K562 (cell line): ENCODE measurements at regions not wholly inside any gene's neighbourhood (a gene's known extent, or its start where the extent isn't known, plus 50 kb on each side); places are given as distances from the start of the nearest gene placed in this dataset.

Experiments
- ATAC-seq: fragments of 200-7000 bp; cut with Tn5 transposase; 3 replicates; pipeline ENCODE4 v1.9.1; 2020; ENCODE audit warnings: moderate library complexity
- BruUV-seq: library from RNA; stranded (reverse); fragments of 400-500 nt; replicated peaks from 2 replicates; lab custom pipeline; 2021; lab: Mats Ljungman, UMichigan
- CTCF ChIA-PET: fragments of 300-600 bp; formaldehyde crosslinking; extraction: SDS; loops from one replicate; lab custom pipeline; 2021; ENCODE audit warnings: low intra/inter-chr PET ratio; lab: Yijun Ruan, JAX
- POLR2A ChIA-PET: fragments of 300-600, 350-650 bp; sonication (Branson Sonifier 250); formaldehyde crosslinking; extraction: SDS; loops from one replicate; lab custom pipeline; 2021; ENCODE audit warnings: antibody characterized with exemption, inconsistent platforms; lab: Yijun Ruan, JAX
- DNase-seq, 4 experiments: peaks; one replicate each; pipeline versions ENCODE4 v3.0.0 to v3.0.0-alpha.2; 2011 to 2018; ENCODE audit warnings: low spot score in 3 of 4, mixed read lengths in 3 of 4; ENCODE audit errors: extremely low read depth in 1 of 4
- FAIRE-seq: peaks from 2 replicates; lab custom pipeline; 2011; peaks lifted over from hg19 to GRCh38; lab: Jason Lieb, UNC
- H2AFZ ChIP-seq: 2 replicates; pipeline ENCODE4 v1.6.0; 2011; ENCODE audit warnings: low read depth, low read length, control low read depth, inconsistent platforms
- H3K27ac ChIP-seq: fragments of 200-600 bp; 3 replicates; pipeline ENCODE4 v1.8.0; 2011; ENCODE audit warnings: low read depth, mild to moderate bottlenecking, control low read depth, inconsistent platforms, low read length, moderate library complexity, mixed read lengths; ENCODE audit errors: extremely low read depth
- H3K27me3 ChIP-seq, 2 experiments: fragments of 300-600 bp in 1 of 2; 2 replicates in 1 of 2; 3 replicates in 1 of 2; pipeline versions ENCODE4 v1.6.0 to v1.8.0; 2011; ENCODE audit warnings: inconsistent platforms in 2 of 2, low read length in 2 of 2, mild to moderate bottlenecking in 1 of 2, mixed read lengths in 1 of 2, moderate library complexity in 1 of 2; ENCODE audit not compliant: control insufficient read depth in 2 of 2, insufficient read depth in 2 of 2
- H3K36me3 ChIP-seq: fragments of 300-600 bp; 3 replicates; pipeline ENCODE4 v1.8.0; 2011; ENCODE audit warnings: mild to moderate bottlenecking, low read length, inconsistent platforms; ENCODE audit not compliant: control insufficient read depth, insufficient read depth
- H3K4me1 ChIP-seq, 2 experiments: fragments of 200-600 bp in 1 of 2; replicated peaks in 1 of 2; 2 replicates in 1 of 2; 3 replicates in 1 of 2; pipeline versions ENCODE4 v1.5.1 to v1.8.0; 2011; ENCODE audit warnings: inconsistent platforms in 2 of 2, low read length in 2 of 2, mild to moderate bottlenecking in 1 of 2, mixed read lengths in 1 of 2, moderate library complexity in 1 of 2; ENCODE audit not compliant: control insufficient read depth in 2 of 2, insufficient read depth in 2 of 2
- H3K4me2 ChIP-seq: 2 replicates; pipeline ENCODE4 v1.6.1; 2011; ENCODE audit warnings: low read length, control low read depth, inconsistent platforms, mixed read lengths; ENCODE audit not compliant: insufficient read depth
- H3K4me3 ChIP-seq: fragments of 200-600 bp; sonication (generic), shearing (Covaris generic); 2 replicates; pipeline ENCODE4 v1.5.1; 2016; ENCODE audit warnings: control low read depth, inconsistent platforms
- H3K79me2 ChIP-seq: fragments of 200-600 bp; 3 replicates; pipeline ENCODE4 v1.8.0; 2011; ENCODE audit warnings: low read length, inconsistent platforms; ENCODE audit not compliant: control insufficient read depth, insufficient read depth
- H3K9ac ChIP-seq, 2 experiments: 2 replicates each; pipeline versions ENCODE4 v1.6.0 to v1.6.1; 2011; ENCODE audit warnings: low read depth in 2 of 2, low read length in 2 of 2, control low read depth in 1 of 2, inconsistent platforms in 1 of 2, mild to moderate bottlenecking in 1 of 2, mixed read lengths in 1 of 2; ENCODE audit not compliant: insufficient read depth in 1 of 2
- H3K9me1 ChIP-seq: one replicate; pipeline ENCODE4 v1.6.0; 2011; ENCODE audit warnings: inconsistent platforms, mild to moderate bottlenecking, low read length, moderate library complexity; ENCODE audit not compliant: control insufficient read depth, insufficient read depth
- H3K9me3 ChIP-seq: replicated peaks from 2 replicates; pipeline ENCODE4 v1.5.1; 2011; ENCODE audit warnings: low read depth, low read length, inconsistent platforms; ENCODE audit not compliant: control insufficient read depth, insufficient read depth
- H4K20me1 ChIP-seq: replicated peaks from 2 replicates; pipeline ENCODE4 v1.6.1; 2011; ENCODE audit warnings: low read length, inconsistent platforms, mixed read lengths; ENCODE audit not compliant: control insufficient read depth, insufficient read depth
- CCNT2 ChIP-seq: IDR thresholded peaks from 2 replicates; pipeline ENCODE4 v1.6.1; 2011; ENCODE audit warnings: borderline replicate concordance, low read depth, mild to moderate bottlenecking, moderate library complexity, mixed read lengths, low read length; ENCODE audit not compliant: insufficient read length; ENCODE audit errors: extremely low read depth
- GABPB1 ChIP-seq: sonication (generic); formaldehyde crosslinking; IDR thresholded peaks from 2 replicates; pipeline ENCODE4 v1.8.0; 2022; ENCODE audit warnings: mild to moderate bottlenecking, missing genetic modification reagents
- POLR2G ChIP-seq: fragments of 200-400 bp; formaldehyde crosslinking; IDR thresholded peaks from 2 replicates; pipeline ENCODE4 v1.6.1; 2017; ENCODE audit warnings: low read depth, mild to moderate bottlenecking, antibody characterized with exemption, low read length, moderate library complexity
- RCOR1 ChIP-seq, 2 experiments: IDR thresholded peaks; 2 replicates each; pipeline ENCODE4 v1.6.1; 2012; ENCODE audit warnings: low read depth in 2 of 2, low read length in 2 of 2, borderline replicate concordance in 1 of 2, improper control_type of control experiment in 1 of 2
- ZBTB8A ChIP-seq: fragments of 450-650 bp; IDR thresholded peaks from 2 replicates; pipeline ENCODE4 v1.6.1; 2018; ENCODE audit warnings: mild to moderate bottlenecking, moderate library complexity; ENCODE audit not compliant: partially characterized antibody
- ZNF140 ChIP-seq: fragments of 250-450 bp; sonication (Bioruptor Pico); IDR thresholded peaks from 2 replicates; pipeline ENCODE4 v1.8.0; 2021; ENCODE audit warnings: moderate library complexity, mild to moderate bottlenecking, inconsistent platforms
- ZNF696 ChIP-seq: fragments of 250-450 bp; sonication (Bioruptor Pico); conservative IDR thresholded peaks from 2 replicates; pipeline ENCODE4 v1.4.0; 2020; ENCODE audit warnings: mild to moderate bottlenecking, moderate library complexity
- WGBS: fragments of 100-300 bp; shearing (Covaris generic); methylation state at CpG from one replicate; pipeline ENCODE4 v1.1.6; 2016; ENCODE audit warnings: low coverage, mixed read lengths; ENCODE audit not compliant: insufficient coverage; ENCODE audit errors: missing lambda C conversion rate; 5-methylcytosine and 5-hydroxymethylcytosine counted together
- in situ Hi-C: fragments of 300-500 bp; cut with MboI; formaldehyde crosslinking; loops from 4 replicates; pipeline ENCODE4 v1.15.0; 2018; ENCODE audit warnings: inconsistent platforms, mixed read lengths
- intact Hi-C: fragments of 100-400 bp; cut with micrococcal nuclease; formaldehyde crosslinking; loops from 2 replicates; pipeline ENCODE4 v1.14.2; 2022
- TF ChIP-seq, protein P1 (sequence below): sonication (generic); formaldehyde crosslinking; IDR thresholded peaks from 2 replicates; pipeline ENCODE4 v1.8.0; 2022; ENCODE audit warnings: missing genetic modification reagents, mild to moderate bottlenecking, moderate library complexity, borderline replicate concordance
- TF ChIP-seq, protein P2 (sequence below), 2 experiments: fragments of 450-650 bp; conservative IDR thresholded peaks; 2 replicates each; pipeline ENCODE4 v1.6.1; 2017; ENCODE audit warnings: mild to moderate bottlenecking in 2 of 2, moderate library complexity in 2 of 2
- TF ChIP-seq, protein P3 (sequence below): fragments of 450-650 bp; IDR thresholded peaks from 2 replicates; pipeline ENCODE4 v1.6.1; 2016
- TF ChIP-seq, protein P4 (sequence below), 2 experiments: fragments of 450-650 bp; IDR thresholded peaks; 2 replicates each; pipeline ENCODE4 v1.6.1; 2016

DNA sequence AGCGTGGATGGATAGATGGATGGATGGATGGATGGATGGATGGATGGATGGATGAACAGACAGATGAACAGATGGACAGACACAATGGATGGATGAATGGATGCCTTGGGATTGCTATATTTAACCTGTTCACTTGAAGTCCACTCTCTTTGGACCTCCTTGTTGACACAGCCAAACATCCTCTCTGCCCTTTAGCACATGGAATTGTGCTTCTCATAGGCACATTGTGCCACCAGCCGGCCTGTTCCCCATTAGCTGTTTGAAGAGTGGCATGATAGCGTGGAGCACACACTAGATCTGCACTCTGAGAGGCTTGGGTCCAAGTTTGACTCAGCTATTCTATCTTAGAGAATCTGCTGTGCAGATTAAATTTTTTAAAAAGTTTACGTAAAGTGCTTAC, 56.9 kb upstream of the GSC start:
- Histone ChIP-seq H3K9me3 (no peaks in the 10 kb centered on the region), H3K27ac (no peak overlapping the region), H3K36me3 (no peaks in the 10 kb centered on the region), H3K9me1 (no peaks in the 10 kb centered on the region), H3K4me3 (no peak overlapping the region), H3K79me2 (no peaks in the 10 kb centered on the region), H2AFZ (no peak overlapping the region), H4K20me1 (no peaks in the 10 kb centered on the region), H3K4me1 (no peaks in the 10 kb centered on the region), H3K9ac (no peak overlapping the region), H3K27me3 (no peaks in the 10 kb centered on the region), H3K4me2 (no peak overlapping the region)
- intact Hi-C loops (no loop called here), in situ Hi-C loops (no loop called here)
- DNase-seq (no peak), ATAC-seq (no peak), FAIRE-seq (no peak)
- POLR2A ChIA-PET: no interaction called here
- CTCF ChIA-PET: no interaction called here
- WGBS: 0% methylated on average over 3 of the region's 4 CpGs
- no peak for TF ChIP-seq CCNT2
- no peak for TF ChIP-seq ZBTB8A
- no peak for TF ChIP-seq ZNF140 (CRISPR knock-in tag)
- TF ChIP-seq, protein P1, sequence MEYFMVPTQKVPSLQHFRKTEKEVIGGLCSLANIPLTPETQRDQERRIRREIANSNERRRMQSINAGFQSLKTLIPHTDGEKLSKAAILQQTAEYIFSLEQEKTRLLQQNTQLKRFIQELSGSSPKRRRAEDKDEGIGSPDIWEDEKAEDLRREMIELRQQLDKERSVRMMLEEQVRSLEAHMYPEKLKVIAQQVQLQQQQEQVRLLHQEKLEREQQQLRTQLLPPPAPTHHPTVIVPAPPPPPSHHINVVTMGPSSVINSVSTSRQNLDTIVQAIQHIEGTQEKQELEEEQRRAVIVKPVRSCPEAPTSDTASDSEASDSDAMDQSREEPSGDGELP (CRISPR knock-in tag): no peak
- TF ChIP-seq, protein P2, sequence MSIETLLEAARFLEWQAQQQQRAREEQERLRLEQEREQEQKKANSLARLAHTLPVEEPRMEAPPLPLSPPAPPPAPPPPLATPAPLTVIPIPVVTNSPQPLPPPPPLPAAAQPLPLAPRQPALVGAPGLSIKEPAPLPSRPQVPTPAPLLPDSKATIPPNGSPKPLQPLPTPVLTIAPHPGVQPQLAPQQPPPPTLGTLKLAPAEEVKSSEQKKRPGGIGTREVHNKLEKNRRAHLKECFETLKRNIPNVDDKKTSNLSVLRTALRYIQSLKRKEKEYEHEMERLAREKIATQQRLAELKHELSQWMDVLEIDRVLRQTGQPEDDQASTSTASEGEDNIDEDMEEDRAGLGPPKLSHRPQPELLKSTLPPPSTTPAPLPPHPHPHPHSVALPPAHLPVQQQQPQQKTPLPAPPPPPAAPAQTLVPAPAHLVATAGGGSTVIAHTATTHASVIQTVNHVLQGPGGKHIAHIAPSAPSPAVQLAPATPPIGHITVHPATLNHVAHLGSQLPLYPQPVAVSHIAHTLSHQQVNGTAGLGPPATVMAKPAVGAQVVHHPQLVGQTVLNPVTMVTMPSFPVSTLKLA (conservative IDR thresholded peaks at IDR 0.05): no peak
- TF ChIP-seq RCOR1 (IDR thresholded peaks at IDR 0.05; ENCODE audit: borderline replicate concordance in 1 of 2, low read depth in 2 of 2, low read length in 2 of 2): no peak
- TF ChIP-seq ZNF696: no peak
- no peak for TF ChIP-seq POLR2G
- TF ChIP-seq, protein P3, sequence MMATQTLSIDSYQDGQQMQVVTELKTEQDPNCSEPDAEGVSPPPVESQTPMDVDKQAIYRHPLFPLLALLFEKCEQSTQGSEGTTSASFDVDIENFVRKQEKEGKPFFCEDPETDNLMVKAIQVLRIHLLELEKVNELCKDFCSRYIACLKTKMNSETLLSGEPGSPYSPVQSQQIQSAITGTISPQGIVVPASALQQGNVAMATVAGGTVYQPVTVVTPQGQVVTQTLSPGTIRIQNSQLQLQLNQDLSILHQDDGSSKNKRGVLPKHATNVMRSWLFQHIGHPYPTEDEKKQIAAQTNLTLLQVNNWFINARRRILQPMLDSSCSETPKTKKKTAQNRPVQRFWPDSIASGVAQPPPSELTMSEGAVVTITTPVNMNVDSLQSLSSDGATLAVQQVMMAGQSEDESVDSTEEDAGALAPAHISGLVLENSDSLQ: no peak
- TF ChIP-seq, protein P4, sequence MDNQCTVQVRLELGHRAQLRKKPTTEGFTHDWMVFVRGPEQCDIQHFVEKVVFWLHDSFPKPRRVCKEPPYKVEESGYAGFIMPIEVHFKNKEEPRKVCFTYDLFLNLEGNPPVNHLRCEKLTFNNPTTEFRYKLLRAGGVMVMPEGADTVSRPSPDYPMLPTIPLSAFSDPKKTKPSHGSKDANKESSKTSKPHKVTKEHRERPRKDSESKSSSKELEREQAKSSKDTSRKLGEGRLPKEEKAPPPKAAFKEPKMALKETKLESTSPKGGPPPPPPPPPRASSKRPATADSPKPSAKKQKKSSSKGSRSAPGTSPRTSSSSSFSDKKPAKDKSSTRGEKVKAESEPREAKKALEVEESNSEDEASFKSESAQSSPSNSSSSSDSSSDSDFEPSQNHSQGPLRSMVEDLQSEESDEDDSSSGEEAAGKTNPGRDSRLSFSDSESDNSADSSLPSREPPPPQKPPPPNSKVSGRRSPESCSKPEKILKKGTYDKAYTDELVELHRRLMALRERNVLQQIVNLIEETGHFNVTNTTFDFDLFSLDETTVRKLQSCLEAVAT (IDR thresholded peaks at IDR 0.05): no peak
- no peak for TF ChIP-seq GABPB1 (CRISPR knock-in tag)
- BruUV-seq: no TSS peak
